Head of caudate nucleus (tissue), 42 donors: ENCODE measurements at regions not wholly inside any gene's neighbourhood (a gene's known extent, or its start where the extent isn't known, plus 50 kb on each side); places are given as distances from the start of the nearest gene placed in this dataset.

Experiments used
- DNase-seq, 42 donors: peaks; one replicate each; pipeline versions ENCODE4 v3.0.0 to v3.0.0-alpha.2; 2020 to 2021; ENCODE audit warnings: mixed read lengths in 7 of 42
- intact Hi-C: fragments of 100-400 bp; cut with DNase I; formaldehyde crosslinking; loops from one replicate; pipeline ENCODE4 v1.15.0; 2022

DNA sequence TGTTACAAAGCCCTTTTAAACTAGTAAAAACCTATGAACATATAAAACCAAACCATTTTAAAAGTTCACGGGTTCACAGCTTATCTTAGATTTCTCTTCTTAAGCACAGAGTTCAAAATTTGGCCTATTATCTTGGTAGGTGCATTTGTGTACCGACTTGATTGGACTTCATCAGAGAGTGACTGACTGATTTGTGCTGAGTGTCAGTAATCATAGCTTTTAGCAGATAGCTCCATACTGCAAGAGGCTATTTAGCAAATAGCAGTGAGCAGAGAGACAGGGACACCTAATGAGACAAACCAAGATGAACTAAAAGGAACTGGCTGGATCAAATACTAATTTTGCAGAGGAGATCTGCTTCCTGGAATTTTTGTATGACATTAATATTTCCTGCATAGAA, 274.5 kb downstream of the PRR16 start:
- DNase-seq = no peak
- intact Hi-C loops = no loop called here

DNA sequence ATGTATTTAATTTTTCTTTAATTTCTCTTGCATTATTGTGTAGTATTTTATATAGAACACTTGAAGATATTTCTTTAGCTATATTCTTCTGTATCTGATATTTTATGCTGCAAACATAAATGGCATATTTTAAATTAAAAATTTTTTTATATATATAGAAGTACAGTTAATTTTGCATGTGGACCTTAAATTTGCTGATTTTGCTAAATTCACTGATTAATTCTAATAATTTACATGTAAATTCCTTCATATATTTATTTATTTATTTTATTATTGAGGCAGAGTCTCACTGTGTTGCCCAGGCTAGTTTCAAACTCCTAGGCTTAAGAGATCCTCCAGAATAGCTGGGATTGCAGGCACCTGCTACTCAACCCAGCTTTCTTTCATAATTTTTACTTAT, 276.9 kb downstream of the PRR16 start:
- DNase-seq = no peak
- intact Hi-C loops = no loop called here

DNA sequence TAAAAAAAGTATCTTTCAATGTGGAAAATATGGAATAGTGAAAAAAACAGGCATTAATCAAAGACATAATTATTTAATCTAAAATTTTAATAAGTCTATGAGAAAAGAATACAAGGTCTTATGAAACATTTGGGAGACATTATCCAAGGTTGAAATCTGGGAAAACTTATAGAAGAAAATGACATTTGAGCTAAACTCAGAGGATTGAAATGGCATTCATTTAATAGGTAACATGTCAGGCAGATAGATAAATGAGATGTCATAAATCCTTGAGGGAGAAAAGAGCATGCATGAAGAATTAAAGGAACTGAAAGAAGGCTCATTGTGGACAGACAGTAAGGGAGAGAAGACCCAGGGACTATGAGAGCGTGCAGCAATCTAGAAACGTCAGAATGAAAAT, 284.4 kb downstream of the PRR16 start:
- DNase-seq = no peak
- intact Hi-C loops = no loop called here

DNA sequence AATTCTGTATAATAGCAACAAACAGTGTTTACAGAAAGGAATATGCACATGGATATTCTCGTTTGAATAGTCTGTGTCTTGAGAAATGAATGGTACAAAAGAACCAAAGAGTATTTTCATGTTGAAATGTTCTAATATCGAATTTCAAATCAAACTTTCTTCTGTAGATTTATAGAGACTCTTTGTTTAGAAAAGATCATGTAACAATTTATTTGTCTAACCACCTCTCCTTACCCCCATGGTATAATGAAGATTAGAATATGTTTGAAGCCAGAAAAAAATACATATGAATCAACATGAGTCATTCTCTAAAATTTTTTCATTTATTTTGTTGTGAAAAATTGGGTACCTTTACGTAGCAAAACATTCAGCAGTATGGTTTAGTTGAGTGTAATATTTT, 285.6 kb downstream of the PRR16 start:
- intact Hi-C loops = no loop called here

DNA sequence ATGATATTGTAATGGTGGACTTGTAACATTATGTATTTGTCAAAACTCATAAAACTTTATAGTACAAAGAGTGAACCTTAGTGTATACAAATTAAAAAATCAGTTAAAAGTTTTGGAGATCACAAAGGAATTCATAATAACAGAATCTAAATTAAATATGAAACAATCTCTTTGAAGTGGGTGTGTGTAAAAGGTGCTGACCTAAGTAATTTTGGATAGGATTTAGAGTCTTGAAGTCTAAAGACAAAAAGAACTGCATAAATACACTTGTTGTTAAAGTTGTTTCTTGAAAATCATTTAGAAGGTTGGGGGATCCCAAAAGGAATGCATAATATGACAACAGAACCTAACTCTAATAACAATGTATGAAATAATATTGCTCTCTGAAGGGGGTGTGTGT, 295.5 kb downstream of the PRR16 start:
- DNase-seq = no peak
- intact Hi-C loops = no loop called here

More for the DNA sequence above, 285.6 kb downstream of the PRR16 start:
- DNase-seq = no peak

DNA sequence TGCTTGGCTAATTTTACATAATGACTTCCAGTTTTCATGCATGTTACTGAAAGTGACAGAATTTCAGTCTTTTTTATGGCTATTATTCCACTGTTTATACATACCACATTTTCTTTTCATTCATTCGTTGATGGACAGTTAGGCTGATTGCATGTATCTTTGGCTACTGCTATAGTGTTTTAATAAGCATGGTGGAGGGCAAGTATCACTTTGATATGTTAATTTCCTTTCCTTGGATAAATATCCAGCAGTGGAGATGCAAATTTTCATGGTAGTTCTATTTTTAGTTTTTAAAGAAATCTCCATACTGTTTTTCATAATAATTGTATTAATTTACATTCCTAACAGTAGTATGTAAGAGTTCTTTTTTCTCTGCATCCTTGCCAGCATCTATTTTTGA, 297.9 kb downstream of the PRR16 start:
- DNase-seq = no peak
- intact Hi-C loops = no loop called here

DNA sequence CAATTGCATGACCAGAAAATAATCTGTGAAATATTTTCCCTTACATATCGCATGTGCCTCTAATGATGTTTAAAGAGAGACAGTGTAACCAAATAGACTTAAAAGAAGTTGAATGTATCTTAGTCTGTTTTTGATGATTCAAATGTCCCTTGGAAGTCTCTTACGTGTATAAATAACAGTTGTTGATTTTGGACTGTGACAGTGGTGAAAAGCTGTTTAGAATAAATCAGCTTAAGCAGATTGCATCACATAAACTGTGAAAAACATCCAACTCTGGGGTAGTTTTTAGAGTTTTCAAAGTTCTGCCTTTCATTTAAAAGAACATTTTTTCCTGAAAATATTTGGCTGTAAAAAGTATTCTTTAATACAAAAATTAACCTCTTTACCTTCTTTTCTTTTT, 301.1 kb downstream of the PRR16 start:
- intact Hi-C loops = no loop called here

DNA sequence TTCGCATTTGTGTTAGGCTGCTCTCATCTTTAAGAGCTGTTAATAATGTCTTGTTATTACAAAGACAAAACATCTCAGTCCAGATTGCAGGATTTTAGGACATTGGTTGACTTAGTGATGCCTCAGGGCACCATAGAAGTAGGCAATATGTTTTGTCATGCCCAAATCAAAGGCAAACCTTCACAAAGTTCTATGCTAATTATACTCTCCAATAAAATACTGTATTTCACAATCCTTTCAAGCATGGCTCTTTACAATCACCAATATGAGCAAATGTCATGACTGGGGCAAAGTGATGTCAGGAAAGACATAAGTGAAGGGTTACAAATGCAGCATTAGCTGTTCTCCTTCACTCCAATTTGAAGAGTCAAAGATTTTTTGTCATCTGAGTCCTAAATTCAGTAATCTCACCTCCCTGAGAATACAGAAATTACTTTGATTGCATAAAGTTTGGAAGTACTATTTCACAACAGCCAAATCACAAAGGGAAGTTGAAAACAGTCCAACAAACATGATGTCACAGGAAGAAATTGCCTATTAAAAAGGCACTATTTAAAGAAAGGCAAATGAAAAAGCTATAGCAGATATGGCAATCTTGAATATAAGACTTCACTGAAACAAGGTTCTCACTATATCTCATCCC, 303.2 kb downstream of the PRR16 start:
- intact Hi-C loops = no loop called here
- no peak for DNase-seq

More for the DNA sequence above, 301.1 kb downstream of the PRR16 start:
- no peak for DNase-seq

DNA sequence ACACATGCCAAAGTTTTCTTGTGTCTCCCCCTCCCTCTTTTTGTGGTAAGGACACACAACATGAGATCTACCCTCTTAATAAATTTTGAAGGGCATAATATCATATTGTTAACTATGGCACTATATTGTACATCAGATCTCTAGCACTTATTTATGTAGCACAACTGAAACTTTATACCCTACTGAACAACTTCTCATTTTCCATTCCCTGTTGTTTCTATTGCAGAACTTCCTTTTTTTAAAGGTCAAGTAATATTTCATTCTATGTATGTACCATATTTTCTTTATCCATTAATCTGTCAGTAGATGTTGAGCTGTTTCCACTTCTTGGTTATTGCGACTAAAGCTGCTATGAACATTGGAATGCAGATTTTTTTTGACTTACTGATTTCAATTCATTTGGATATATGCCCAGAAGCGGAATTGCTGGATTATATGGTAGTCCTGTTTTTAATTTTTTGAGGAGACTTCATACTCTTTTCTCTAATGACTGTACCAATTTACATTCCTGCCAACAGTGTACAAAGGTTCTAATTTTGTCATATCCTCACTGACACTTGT, 305.3 kb downstream of the PRR16 start:
- intact Hi-C loops = no loop called here
- no peak for DNase-seq

DNA sequence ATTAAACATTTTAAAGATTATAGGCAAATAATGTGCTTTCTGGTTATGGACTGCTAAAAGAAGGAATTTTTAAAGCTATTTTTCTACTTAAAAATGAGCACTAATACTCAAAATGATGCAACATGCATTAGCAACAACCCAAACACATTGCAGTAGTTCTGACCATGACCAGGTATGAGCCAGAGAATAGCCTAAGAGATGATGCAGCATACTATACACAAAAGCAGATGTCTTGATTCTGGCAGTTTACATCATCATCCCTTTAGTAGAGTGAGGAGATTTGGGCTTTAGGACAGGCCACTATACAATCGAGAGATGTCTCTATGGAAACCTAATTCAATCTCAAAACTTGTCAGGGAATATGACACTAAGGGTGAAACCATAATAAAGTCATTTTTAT, 307.1 kb downstream of the PRR16 start:
- no peak for DNase-seq
- intact Hi-C loops = no loop called here

DNA sequence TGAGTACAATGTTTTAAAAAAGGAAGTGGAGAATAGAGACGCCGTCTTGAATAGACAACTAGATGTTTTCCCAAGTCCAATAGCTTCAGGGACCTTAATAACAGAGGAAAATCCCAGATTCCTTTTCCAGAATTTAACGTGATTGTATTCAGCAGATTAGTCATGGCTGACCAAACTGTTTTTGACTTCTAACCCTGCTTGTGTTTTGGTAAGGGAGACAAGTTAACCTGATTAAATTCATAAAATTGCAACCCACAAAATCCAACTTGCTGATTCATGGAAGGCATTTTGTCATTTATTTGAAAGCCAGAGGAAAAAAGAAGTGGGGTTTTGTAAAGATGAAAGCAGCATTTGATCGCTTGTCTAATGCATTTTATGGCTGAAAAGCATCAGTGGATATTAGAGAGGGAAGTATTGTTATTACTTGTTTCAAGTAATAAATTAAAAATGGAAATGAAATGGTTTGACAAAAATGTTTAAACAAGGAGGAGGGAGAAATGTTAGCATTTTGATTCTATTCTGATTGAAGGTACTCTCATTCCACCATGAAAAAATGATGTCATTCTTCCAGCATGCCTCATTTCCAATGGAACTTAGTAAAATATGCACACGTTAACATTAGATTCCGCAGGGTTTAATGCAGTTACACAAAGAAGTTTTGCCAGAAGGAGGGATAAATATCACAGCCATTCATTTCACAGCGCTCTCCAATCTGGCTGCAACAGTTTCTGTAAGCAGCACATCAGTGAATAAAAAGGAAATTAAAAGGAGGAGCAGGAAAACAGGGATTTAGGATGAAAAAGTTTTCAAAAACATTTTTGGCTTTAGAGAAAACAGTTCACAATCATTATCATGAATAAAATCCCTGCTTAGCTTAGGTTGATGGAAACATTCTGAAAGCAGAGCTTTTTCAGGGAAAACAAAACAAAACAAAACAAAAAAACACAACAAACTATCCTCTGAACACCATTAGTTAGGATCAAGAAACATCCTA, 314.7 kb downstream of the PRR16 start:
- DNase-seq = no peak
- intact Hi-C loops = no loop called here

DNA sequence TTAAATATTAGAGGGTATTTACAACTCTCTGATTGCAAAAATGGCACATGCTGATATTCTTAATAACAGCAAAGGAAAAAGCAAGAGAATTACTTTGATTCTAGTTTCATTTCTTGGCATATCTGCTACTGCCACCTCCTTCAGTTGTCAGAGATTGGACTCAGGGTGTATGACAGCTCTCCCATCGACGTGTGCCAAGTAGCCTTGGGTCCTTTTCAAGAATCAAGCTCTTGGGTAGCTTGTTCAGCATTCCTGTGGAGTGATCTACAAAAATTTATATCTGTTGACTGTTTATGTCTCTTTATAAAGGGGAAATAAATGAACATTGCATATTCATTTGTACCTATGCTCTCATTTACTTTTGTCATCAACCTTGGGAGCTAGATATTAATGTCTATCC, 315.6 kb downstream of the PRR16 start:
- intact Hi-C loops = no loop called here
- DNase-seq = no peak

DNA sequence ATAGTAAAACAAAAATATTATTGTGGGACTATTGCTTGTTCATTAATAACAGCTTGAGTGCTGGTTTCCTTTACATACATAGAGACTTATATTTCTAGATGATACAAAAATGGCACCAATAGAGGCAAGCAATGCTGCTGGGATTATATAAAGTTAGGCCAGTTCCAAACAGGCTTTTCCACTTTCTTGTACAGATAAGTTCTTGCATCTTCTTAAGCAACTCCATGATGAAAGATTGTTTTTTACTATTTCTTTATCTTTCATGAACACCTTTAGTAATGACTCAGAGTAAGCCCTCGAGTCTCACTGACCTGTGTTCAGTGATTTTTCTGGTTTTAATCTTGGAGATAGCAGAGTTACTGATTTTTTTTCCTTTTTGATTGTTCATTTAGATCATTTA, 324.4 kb downstream of the PRR16 start:
- no peak for DNase-seq
- intact Hi-C loops = no loop called here

DNA sequence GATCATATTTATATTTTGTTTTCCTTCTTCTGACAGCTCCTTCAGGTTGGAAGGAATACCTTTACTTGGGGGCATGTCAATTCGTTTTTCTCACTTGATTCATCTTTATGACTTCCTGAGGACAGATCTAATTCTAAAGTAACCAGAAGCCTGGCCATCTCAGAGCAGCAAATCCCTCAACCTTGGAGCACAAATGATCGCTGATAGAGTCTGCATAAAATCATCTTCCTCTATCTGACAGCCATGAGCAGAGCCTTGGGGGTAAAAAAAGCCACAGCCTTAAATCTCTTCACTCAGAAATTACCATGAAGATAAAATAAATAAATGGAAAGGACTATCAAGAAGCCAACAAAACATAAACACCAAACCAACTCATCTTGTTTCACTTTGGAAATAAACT, 325.8 kb downstream of the PRR16 start:
- intact Hi-C loops = no loop called here

DNA sequence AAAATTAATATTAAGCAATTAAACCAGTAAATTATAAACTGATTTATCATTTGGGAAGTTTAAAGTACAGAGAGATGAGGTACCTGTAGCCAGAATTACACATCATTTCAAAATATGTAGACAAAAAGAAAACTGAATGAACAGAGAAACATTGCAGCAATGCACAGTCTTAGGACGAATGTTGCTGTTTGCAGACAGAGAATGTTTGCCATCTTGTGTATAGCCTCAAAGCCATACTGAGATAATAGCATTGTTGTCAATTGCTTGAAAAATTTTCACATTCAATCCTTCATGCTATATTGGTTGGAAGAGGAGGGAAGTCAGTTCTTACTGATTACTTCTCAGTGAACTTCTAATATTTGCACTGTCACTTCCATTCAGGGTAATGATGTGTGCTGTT, 326.2 kb downstream of the PRR16 start:
- no peak for DNase-seq
- intact Hi-C loops = no loop called here

More for the DNA sequence above, 325.8 kb downstream of the PRR16 start:
- no peak for DNase-seq

DNA sequence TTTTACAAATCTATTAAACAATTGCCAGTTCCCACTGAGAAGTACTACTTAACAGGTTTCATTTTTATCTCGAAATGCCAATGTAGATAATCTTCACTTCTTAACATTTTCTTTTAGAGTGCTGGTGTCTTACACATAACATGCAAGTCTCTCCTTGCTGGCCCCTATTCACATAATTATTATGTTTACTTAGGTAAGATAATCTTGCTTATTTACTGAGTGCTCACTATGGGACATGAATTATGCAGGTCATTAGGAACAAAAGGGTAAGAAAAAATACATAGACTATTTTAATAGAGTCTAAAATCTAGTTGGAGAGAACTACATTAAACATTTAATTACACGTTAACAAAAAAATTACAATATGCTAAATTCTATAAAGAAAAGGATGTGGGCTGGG, 328.4 kb downstream of the PRR16 start:
- no peak for DNase-seq
- intact Hi-C loops = no loop called here

DNA sequence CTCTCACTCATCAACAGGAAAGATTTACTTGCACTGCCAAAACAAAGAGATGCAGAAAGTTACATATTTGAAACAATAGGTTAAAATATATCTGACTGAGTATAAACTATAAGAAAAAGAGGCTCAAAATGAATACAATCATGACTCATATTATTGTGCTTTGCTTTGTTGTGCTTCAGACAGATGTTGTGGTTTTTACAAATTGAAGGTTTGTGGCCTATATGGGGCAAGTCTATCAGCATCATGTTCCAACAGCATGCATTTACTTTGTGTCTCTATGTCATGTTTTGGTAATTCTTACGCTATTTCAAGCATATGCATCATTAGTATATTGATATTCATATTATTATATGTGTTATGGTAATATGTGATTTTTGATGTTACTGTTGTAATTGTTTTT, 330.0 kb downstream of the PRR16 start:
- no peak for DNase-seq
- intact Hi-C loops = no loop called here

DNA sequence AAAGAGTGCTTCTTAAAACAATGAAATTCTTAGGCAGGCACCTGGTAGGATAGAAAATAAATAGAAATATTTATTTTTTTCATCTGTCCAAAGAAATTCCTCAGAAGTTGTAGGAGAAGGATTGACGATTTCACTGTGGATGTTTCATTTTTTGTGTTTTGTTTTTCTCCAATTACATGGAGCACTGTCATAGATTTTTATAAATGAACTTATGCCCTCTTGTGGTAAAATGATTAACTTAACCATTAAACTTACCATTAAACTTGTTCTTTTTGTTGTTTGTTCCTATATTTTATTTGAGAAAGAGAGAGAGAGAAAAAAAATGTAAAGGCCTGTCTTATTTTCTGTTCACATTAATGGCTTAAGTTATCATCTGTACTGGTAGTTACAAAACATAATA, 339.2 kb downstream of the PRR16 start:
- intact Hi-C loops = no loop called here
- DNase-seq = no peak

DNA sequence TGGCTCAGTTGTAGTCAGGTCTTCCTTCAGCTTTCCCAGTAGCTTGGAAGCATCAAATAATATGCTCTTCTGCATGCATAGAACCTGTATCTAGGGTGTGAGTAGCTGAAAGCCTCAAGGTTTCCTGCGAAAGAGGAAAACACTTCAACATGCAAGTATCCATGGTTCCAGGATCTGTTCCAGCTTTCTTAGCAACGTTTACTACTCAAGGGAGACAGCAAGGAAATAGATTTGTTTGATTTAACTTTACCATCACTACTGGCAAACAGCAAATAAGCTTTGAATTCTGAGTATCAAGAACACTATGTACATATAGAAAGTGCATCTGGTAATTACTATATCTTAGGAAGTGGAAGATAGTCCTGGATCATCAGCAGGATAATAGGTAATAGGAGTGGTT, 341.0 kb downstream of the PRR16 start:
- no peak for DNase-seq
- intact Hi-C loops = no loop called here

DNA sequence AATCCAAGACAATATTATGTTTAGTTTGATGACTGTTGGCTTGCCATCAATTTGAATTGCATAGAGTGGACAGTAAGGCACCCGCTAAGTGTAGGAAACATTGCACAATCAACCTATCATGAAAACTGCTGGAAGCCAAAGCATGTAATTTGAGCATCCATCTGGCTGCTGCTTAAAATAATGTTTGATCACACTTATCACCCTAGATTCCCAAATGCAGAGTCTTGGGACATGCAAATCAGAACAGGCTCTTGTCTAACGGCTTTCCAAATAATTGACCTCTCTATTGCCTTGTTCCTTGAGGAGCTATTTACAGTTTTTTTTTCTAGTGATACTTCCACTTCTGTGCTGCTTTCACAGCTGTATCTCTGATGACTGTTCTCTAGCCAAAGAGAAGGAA, 342.1 kb downstream of the PRR16 start:
- intact Hi-C loops = no loop called here
- DNase-seq = no peak
